ENCODE measurements at regions not wholly inside any gene's neighbourhood (a gene's known extent, or its start where the extent isn't known, plus 50 kb on each side); places are given as distances from the start of the nearest gene placed in this dataset.
"Not testable (repeated sequence)": the region's sequence is repeated elsewhere in the genome, so short reads cannot be mapped to it uniquely, and the experiment has no call there.

DNA sequence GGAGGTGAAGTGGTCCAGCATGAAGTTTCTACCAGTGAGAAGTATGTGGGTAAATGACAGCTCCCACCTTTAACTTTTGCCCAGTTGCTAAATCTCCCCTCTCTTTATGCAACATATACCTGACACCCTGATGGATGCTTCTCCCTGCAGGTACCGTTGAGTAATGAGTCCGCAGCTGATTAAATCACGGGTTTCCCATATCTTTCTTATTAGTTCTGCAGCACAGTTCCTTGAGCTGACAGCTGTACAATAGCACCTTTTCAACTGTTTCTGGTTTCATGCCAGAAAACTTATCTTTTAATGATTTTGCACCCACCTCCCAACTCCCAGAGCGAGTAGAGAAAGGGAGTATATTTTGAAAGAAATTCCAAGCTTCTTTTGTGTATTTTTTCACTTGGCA, 161.0 kb upstream of the TUT7 start:
- DNase-seq = no peak

DNA sequence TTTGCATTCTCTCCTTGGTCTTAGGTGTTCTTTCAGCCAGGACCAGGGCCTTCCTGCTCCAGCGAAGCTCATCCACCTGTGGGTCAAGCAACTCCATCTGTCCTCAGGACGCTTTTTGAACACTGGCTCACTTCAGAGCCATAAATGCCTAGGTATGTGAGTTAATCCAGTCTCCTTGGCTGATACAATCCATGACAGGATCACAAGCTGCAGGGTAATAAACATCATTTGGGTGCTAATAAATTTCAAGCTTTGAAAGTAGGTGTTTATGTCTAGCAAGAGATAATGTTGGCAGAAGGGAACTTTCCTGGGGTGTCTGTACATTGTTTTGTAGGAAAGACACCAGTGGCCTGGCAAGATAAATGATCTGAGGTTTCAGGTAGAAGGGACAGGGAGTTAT, 159.2 kb upstream of the TUT7 start:
- no peak for DNase-seq

DNA sequence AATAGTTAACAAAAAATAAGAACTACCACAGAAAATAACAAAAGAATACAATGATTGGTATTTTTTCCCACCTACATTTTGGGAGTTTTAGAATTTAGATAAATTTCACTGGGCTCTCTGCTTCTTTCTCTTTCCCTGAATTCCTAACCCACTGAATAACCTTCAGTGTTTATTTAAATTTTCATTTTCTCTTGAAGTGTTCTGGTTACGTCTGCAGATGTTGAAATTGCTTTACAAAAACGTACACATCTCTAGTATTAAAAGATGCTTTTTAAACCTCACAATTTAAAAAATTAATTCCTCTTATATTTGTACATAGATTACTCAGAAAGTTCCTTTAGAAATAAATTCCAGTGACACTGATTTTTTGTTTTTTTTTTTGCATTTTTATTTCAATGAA, 158.7 kb upstream of the TUT7 start:
- DNase-seq = no peak

DNA sequence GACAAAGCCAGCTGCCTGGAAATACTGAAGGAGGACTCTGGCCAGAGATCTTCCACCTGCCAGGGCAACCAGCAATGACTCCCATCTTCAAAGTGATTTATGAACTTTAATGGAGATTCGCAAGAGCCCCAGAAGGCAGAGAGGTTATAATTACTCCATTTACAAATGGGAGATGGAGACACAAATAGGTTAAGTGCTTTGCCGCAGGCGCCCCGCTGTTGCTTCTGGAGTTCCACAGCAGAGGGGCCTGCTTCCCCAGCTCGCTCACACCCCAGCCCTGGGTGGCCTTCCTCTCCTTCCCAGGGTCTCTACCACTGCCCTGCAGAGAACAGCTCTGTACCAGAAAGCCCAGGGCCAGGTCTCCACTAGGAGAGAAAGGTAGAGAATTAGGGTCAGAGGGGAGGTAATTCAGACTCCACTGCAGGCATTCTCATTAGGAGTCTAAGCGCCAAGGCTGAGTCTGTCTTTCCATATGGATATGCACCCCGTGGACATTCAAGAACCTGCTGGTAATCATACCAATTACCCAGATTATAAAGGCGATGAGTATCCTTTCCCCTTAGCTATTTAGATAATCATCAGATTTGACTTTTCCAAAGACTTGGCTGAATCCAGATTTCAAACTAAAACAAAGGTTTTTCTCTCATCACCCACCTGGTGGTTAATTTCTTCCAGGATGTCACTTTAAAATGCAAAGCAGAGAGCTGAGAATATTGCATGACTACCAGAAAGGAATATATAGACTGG, 157.6 kb upstream of the TUT7 start:
- no peak for DNase-seq

DNA sequence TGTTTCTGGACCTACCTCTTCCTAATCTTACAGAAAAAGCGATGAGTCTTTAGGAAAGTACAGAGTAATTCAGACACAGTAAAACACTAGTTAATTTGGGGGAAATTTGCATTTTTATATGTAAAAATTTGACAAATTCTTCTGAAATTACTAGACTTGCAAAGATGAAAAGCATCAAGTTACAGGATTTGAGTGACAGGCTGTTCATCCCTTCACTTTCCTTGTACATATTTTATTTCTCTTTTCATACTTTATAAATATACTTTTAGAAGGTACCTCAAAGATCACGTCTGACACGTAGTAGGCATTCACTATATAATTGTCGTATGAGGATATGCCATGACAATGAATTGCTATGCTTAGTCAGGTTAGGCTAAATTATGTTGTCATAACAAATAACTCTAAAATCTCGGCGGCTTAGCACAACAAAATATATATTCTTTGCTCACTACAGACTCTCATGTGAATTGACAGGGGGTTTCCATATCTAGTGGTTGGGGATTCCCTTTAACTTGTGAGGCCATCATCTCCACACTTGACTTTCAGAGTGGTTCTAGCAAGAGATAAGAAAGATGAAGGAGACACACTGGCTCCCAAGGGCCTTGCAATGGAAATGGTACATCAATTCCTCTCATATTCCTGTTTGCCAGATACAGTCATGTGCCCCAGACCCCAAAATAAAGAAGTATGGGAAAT, 154.1 kb upstream of the TUT7 start:
- DNase-seq = no peak

DNA sequence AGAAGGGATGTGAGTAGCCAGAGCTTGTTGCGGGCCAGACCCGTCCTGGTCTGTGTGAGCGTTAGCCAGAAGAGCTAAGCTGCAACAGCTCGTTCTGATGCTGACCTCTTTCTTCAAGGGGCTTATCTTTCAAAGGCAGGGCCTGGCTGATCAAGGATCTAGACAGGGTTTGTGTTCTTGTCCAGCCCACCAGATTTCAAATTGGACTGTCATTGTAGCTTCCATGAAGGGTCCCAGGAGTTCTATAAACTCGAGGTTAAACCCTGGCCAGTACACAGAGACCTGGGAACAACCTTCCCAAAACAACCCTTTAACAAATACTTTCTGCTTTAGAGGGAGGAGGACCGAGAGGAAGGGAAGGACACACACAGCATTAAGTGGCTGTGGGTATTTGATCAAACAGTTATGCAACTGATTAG, 153.0 kb upstream of the TUT7 start:
- no peak for DNase-seq

DNA sequence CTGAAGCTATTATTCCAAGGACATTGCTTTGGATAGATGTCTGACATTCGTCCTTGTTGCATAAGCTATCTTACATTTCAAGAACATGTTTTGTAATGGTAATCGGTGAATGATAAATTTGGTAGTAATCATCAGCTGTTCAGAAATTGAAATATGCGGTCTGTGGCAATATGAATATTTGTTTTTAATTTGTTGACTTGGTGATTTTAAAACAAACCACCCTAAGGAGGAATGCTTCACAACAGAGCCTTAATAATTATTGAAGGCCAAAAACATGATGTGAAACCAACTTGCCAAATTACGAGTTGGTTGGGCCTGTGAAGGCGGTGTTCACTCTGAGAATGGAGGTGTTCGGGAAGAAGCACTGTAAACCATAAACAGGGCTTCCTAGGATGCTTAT, 149.7 kb upstream of the TUT7 start:
- DNase-seq = no peak

DNA sequence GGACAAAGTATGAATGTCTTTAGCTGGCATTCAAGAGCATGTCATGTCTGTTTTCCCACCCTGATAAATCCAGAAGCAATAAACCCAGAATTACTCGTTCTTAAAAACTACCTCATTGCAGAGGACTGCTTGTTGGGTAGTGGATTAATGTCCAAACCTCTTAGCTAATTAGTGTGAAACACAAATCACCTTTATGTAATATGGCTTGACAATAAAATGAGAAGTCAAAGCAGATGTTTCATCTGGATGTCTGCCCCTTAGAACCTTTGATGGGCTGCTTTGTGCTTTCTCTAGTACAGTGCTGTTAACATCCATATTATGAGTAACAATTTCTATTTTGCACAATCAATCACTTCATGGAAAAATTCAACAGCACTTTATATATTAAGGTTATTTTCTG, 149.1 kb upstream of the TUT7 start:
- DNase-seq = no peak

DNA sequence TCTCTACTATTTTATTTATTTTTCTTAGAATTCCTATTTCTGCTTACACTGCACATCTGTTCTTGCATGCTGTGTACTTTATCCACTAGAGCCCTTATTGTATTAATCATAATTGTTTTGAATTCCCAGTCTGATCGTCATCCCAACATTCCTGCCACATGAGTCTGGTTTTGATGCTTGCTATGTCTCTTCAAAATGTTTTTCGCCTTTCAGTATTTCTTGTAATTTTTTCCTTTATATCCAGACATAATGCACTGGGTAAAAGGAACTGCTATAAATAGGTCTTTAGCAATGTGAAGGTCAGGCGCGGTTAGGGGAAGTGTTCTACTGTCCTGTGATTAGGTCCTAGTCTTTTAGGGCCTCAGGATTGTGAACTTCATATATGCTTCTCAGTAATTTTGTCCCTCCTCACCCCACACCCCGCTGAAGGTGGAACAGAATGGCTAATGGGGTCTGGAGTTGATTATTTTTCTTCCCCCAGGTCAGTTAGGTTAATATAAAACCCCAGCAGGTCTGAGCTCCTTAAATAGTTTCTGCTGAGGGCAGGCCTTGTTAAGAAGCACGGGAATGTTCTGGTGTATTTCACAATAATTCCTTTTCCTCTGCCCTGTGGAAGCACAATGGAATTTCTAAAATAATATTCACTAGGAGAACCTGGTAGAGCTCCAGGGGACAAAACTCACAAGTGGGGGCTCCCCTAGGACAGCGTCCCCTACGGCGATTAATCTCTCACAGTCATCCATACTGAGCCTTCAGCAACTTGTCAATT, 146.6 kb upstream of the TUT7 start:
- DNase-seq = no peak

DNA sequence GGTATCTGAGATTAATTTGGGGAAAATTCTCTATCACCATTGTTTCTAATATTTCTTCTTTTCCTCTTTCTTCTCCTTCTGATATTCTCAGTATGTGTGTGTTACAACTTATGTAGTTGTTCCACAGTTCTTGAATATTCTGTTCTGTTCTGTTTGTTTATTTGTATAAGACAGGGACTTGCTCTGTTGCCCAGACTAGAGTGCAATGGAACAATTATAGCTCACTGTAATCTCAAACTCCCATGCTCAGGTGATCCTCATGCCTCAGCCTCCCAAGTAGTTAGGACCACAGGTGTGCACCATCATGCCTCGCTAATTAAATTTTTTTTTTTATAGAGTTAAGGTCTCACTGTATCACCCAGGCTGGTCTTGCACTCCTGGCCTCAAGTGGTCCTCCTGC, 145.8 kb upstream of the TUT7 start:
- no peak for DNase-seq

DNA sequence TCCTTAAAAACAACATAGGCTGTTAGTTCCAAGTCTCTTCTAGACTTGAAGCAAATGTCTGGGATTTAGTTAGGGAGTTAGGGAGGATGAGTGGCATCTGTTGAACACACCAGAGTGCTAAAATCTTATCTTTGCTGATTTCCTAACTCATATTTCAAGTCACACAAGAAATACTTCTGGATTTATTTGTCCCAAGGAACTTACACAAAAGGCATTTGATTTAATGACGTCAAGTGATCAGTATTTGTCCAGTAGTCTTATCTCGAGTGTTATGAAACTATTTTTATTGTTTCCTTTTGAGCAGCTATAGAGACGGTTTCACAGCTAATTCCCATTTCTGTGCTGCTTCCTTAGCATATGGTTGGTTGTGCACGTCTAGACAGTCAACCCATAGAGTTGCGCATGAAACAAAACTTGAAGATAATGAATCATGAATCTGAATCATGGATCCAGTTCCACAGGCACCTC, 140.5 kb upstream of the TUT7 start:
- DNase-seq = no peak

DNA sequence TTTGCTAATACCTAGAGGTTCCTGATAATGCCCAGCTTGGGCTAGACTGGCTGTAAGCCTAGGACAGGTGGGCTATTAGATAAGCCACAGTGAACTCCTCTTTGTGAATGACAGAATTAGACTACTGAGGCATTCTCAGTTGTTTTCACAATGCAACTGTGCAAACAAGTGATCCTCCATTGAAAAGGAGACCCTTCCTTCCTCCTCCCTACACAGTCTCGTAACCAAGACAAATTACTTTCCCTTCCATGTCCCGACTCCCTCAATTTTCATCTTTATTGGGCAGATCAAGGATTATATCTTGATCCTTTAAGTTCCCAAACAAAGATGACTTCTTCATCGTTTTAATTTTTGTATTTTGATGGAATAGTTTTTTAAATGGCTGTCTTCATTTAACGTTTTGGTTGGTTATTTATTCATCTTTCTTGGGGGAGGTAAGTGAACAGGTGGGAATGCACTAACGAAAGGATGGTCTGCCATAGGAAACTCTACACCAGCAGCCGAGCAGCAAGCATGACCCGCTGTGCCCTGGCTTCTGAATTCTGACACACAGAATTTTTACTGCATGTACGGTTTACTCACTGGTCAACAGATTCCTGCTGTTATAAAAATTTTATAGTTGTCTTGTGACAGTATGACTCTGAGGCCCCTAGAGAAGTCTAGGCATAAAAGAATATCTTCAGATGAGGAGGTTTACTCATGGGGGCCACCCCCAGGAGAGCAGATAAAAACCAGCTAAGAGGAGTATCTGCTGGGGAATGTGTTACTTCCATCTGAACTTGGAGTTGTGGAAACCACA, 137.5 kb upstream of the TUT7 start:
- no peak for DNase-seq

DNA sequence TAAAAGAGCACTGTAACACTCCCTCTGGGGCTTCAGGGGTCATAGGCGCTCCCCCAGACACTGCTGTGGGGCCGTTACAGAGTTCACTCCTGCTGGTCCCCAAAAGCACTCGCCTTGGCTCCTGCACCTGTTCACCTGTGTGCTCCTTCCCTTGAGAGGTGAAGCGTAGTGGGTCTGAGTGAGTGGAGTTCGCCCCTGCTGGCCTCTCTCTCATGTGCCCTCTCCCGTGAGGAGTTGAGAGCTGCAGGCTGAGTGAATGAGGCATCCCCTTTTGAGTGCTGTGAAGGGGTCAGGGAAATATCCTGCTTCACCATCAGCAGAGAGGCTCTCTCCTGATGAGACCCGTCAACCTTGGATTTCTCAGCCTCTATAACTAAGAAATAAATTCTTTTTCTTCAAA, 134.6 kb upstream of the TUT7 start:
- DNase-seq = no peak

DNA sequence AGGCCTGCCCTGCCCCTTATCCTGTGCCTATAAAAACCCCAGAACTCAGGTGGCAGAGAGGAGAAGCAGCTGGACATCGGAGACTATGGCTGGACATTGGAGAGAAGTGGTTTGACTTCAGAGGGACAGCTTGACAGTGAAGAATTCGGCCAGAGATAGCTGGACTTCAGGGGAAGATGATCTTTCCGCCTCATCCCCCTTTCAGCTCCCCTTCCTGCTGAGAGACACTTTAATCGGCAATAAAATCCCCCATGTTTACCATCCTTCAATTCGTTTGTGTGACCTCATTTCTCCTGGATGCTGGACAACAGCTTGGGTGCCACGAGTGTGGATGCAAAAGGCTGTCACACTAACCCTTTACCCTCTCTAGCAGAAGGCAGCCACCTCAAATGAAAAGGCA, 134.1 kb upstream of the TUT7 start:
- no peak for DNase-seq

DNA sequence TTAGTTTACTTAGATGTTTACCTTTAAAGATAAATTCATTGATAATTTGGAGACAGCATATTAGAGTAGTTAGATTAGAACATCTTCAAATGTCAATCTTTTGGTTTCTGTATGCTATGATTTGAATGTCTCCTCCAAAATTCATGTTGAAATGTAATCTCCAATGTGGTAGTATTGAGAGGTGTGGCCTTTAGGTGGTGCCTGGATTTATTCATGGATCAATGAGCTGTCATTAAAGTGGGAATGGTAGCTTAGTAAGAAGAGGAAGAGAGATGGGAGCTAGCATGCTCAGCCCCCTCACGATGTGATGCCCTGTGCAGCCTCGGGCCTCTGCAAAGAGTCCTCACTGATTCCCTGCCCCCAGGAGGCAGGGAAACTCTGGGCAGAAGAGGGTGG, 133.6 kb upstream of the TUT7 start:
- no peak for DNase-seq

DNA sequence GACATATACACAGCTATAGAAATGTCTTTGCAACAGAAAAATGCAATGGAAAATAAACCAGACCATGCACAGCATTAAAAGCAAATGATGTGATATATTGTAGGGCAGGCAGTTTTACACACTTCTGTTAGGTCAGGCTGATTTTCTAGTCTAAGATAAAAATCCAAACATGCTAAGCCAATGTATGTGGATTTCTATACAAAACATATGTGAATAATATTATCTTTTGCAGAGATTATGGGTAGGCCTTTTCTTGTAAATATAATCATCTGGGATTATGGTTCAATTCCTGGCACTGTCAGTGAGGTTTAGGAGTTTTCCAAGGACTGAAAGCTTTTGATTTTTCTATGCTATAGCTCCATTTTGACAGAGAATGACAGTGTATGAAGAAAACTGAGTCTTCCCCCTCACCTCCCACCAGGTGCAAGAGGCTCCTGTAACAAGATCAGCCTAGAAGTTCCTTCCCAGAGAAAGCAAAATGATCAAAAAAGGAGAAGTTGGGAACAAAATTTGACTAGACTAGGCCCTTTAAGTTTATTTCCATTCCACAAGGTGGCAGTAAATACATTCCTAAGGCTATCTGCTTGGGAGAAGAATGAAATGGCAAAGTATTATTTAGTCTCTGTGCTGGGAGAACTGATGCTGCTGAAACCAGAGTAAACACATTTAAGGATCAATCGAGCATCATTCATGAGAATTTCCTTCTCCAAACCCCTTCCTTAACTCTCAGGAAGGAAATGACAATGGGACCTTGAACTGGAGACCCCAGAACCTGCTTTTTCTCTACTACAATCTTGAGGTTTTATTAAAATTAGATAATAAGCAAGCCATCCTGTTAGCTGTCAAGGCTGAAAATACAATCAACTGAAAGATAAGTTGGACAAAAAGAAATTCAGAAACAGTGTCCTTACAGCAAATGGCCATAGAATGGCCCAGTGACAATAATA, 133.0 kb upstream of the TUT7 start:
- no peak for DNase-seq

DNA sequence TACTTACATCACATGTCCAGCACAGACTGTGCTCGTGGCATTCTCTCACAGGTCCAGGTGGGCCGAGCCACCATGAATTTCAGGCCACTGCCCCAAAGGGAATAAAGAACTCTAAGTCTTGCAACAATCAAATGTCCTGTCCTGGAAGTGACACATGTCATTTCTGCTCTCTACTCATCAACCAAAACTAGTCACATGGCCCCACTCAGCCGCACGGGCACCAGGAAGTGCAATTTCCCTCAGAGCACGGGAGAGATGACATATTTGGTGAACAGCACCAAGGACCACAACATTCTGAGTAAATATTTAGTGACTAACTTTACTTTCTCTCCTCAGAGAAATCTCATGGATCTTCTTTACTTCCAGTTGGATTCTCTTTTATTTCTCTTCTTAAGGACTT, 131.1 kb upstream of the TUT7 start:
- no peak for DNase-seq

DNA sequence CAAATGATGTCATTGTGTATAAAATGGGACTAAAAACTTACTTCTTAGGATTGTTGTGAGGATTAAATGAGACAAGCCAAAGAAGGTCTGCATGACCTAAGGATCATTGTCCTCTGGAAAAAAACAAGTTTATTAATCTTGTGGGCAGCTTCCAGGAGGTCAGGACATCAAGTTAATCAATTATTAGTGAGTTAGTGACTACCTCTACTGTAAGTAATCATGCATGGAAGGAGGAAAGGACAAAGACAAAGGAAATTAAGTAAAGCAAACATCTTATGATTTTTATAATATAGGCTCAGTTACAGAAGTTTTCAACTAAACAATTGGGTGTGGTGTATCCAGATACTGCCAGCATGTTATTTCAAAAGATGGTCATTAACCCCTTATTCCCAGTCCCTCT, 129.3 kb upstream of the TUT7 start:
- no peak for DNase-seq

DNA sequence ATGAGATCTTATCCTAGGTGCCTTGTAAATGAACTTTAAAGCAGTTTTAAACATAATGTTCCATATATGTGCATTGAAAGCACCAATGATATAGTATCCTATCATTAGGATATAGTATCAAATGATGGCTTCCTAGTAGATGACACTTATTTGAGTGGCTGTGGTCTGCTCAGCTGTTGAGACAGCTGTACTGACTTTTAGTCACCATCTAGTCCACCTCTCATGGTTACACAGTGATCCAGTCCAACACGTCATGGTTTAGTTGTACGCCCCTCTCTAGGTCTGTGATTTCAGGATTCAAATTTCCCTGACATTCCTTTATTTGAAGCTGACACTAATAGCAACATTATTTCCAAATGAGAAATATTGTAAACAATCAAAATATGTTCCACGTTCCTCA, 127.3 kb upstream of the TUT7 start:
- no peak for DNase-seq

DNA sequence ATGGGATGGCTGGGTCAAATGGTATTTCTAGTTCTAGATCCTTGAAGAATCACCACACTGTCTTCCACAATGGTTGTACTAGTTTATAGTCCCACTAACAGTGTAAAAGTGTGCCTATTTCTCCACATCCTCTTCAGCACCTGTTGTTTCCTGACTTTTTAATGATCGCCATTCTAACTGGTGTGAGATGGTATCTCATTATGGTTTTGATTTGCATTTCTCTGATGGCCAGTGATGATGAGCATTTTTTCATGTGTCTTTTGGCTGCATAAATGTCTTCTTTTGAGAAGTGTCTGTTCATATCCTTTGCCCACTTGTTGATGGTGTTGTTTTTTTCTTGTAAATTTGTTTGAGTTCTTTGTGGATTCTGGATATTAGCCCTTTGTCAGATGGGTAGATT, 121.0 kb upstream of the TUT7 start:
- DNase-seq = not testable (repeated sequence)

DNA sequence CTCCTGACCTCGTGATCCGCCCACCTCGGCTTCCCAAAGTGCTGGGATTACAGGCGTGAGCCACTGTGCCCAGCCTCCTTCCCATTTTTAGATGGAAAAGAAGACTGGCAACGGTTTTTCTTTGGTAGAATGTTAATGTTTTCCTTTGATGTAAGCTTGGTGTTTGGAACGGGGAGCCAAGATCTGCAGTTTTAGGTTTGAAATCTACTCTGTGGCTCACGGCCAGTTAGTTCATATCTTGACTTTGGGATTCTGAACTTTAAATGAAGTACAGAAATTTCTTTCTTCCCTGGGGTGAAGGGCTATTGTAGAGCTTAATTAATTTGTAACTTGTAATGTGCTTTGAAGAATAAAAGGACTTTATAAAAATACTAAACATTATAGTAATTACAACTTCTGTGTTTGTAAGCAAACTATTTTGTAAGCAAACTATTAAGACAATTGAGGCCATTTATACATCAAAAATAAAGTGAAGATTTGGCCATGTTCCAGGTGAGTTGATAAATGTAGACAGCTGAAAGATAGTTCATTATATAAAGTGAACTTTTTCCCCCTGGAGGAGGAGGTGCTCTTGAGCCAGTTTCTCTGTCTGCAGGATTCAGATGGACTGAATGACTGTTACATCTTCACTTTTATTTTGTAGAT, 117.1 kb upstream of the TUT7 start:
- DNase-seq = no peak

All from CD4-positive, alpha-beta T cell treated with Interleukin-21 for 1 hour (primary cell).